ENCODE measurements at regions not wholly inside any gene's neighbourhood (a gene's known extent, or its start where the extent isn't known, plus 50 kb on each side); places are given as distances from the start of the nearest gene placed in this dataset.

DNA sequence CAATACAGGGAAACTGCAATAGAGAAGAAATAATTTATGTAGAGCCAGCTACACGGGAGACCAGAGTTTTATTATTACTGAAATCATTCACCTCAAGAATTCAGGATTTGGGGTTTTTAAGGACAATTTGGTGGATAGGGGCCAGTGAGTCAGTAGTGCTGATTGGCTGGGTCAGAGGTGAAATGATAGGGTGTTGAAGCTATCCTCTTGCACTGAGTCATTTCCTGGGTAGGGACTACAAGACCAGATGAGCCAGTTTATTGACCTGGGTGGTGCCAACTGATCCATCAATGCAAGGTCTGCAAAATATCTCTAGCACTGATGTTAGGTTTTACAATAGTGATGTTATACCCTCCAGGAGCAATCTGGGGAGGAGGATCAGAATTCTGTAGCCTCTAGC is 486.3 kb downstream of the LRIG3 start:
- no peak for DNase-seq

GRCh38 chr12:58434726-58435125 is 485.6 kb downstream of the LRIG3 start:
- DNase-seq = no peak

GRCh38 chr12:58435647-58436046 is 484.7 kb downstream of the LRIG3 start:
- no peak for DNase-seq

DNA sequence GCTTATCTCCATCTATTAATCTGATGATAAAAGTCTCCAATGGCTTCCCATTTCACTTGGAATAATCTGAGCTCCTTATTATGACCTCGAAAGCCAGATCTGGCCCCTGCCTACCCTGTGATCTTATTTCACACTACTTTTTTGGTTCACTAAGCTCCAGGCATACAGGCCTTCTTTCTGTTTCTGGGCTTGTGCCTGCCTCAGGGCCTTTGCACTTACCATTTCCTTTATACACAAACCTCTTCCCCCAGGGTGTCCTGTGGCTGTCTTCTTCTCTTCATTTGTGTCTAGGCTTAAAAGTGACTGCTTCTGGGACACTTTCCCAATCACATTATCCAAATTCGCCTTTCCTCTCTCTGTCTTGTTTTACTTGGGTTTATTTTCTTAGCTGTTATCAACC is 478.8 kb downstream of the LRIG3 start:
- DNase-seq = no peak

GRCh38 chr12:58443273-58443980 is 476.9 kb downstream of the LRIG3 start:
- no peak for DNase-seq

DNA sequence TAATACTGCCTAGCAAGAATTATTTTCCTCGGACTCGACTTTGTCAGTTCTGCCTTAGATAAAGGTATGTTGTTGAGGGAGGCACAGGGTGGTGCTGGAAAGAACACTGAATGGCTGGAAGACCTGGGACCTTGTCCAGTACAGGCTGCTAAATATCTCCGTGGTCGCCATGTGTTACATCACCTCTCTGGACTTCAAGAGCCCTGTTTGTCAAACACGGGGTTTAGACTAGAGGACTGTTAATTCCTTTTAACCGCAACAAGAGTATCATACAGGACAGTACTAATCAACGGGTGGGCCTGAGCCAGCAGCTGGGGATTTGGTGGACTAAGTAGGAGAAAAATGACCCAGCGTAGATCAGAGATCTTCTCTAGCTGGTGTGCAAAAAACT is 476.3 kb downstream of the LRIG3 start:
- DNase-seq = no peak

- DNase-seq = no peak
Observed at GRCh38 chr12:58450868-58451482, 469.3 kb downstream of the LRIG3 start.

DNA sequence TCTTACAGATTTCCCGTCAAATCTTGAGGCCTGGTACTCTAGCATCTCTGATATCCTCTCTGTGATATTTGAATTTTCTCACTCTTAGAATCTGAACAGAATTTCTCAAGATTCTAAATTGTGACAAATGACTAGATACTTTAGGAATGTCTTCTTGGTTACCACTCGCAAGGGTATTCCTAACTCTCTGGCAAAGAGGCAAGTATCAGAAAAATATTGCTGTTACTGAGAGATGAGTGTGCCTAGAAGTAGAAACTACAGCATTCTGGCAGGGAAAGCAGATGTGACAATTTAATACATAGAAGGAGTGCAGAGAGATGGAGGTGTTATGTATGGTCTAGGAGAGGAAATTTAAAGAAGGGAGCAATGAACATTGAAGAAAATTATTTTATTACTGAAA is 467.8 kb downstream of the LRIG3 start:
- no peak for DNase-seq

- no peak for DNase-seq
Observed at GRCh38 chr12:58453306-58453705, 467.0 kb downstream of the LRIG3 start.

DNA sequence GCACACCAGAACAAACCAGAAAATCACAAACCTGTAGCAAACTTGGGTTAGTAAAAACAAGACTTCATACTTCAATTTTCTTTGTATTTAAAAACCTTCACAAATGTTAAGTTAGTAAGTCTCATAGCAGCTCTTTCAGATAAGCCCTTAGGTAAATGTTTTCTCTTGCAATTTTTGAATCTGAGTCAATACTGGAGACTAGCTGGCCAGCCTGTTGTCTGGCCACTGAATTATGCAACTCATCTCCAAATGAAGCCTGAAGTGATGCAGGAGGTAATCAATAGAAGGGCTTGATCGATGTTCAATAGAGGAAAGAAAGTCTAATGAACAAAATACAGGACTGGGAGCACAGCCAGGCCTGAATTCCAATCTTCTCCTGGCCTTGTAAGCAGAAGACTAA is 465.2 kb downstream of the LRIG3 start:
- no peak for DNase-seq

DNA sequence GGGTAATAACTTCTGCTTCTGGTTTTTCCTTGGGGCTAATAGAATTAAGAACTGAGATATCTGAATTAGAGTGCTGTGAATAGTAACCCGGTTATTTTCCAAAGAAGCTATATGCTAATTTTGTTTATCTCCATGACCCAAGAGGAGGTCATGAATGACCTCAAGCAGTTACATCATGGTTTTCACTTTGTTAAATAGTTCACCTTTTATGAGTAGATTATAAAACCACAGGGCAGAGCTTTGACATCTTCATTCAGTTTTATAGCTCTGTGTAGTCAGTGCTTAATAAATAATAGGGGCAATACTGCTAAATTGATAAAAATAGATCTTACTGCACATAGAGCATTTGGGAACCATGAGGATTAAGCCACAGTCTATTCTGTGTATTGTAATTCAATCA is 462.2 kb downstream of the LRIG3 start:
- no peak for DNase-seq

GRCh38 chr12:58459191-58459590 is 461.1 kb downstream of the LRIG3 start:
- no peak for DNase-seq

DNA sequence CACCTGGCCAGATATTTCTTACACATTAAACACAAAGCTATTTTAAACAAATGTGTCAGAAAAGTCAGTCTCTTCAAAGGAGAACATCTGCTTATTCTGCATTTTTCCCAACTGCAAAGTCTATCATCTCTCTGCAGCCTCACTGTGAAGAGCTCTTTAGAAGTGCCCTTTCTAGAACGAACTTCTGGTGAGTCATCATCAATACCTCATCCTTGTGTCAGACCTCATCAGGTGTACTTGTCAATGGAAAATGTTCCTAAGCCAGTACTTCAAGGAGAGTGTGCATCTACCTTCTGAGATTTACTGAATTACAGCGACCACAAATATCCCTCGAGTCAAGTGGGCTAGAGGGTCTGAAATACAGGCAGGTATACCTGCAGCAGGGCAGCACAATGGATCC is 457.3 kb downstream of the LRIG3 start:
- no peak for DNase-seq

GRCh38 chr12:58465418-58465817 is 454.9 kb downstream of the LRIG3 start:
- no peak for DNase-seq

DNA sequence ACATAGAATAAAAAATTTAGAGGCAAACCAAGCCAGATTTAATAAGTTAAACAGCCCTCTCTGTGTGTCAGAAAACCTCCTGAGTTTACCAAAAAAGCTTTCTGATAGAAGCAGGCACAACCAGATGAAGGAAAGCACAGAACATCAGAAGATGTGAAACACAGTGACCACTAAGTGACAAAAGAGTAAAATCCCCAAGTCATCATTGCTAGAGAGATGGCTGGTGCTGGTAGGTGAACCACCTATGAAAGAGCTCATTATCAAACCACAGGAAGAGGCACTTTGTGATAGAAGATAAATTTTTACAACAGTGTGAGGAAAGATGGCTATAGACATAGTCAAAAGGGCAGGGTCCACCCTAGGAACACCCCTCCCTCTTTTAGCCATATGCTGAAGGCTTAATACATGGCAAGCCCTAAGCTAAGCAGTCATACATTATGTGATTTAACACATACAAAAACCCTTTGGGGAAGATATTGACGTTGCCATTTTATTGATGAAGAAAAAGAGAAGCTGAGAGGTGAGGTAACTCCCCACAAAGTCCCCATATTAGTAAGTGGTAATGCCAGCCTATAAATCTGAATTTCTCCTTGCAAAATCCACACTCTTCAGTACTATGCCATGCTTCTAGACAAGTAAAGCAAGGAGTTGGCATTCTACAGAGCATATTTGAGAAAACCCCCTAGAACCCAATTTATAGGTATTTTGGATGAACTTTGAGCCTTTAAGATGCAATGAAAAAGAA is 449.9 kb downstream of the LRIG3 start:
- no peak for DNase-seq

DNA sequence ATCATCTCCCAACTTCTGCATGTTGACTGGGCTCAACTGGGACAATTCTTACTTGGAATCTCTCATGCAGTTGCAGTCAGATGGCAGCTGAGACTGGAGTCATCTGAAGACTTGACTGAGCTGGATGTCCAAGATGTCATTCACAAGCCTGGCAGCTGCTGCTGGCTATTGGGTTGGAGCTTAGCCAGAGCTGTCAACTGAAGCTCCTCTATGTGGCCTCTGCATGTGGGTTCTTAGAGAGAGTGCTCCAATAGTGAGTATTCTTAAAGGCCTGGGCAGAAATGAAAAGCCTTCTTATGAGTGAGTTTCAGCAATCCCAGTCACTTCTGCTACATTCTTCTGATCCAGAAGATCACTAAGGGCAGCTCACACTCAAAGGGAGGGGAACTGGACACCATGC is 440.9 kb downstream of the LRIG3 start:
- DNase-seq = no peak

DNA sequence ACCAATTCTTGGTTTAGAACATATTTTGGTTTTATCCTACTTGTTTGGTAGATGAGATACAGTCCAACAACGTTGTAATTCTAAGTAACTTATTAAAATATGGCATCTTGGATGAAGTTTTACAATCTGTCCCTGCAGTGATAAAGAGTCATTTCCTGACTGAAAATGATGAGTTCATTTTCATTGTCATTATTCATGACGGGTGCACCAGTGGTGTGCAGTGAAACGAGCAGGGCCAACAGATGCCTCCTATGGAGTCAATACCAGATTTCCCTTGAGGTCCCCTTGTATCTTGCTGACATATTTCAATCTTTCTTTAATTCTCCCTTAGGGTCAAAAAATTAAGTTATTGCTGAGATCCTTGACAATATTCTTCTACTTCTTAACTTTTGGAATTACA is 438.5 kb downstream of the LRIG3 start:
- DNase-seq = no peak

- no peak for DNase-seq
Observed at GRCh38 chr12:58487255-58487654, 433.0 kb downstream of the LRIG3 start.

- no peak for DNase-seq
Observed at GRCh38 chr12:58487678-58488161, 432.6 kb downstream of the LRIG3 start.

- no peak for DNase-seq
Observed at GRCh38 chr12:58489394-58489793, 430.9 kb downstream of the LRIG3 start.

GRCh38 chr12:58491306-58491705 is 429.0 kb downstream of the LRIG3 start:
- DNase-seq = no peak

- DNase-seq = no peak
Observed at GRCh38 chr12:58496411-58497190, 423.7 kb downstream of the LRIG3 start.

- DNase-seq = no peak
Observed at GRCh38 chr12:58500399-58500798, 419.9 kb downstream of the LRIG3 start.

All from NCI-H2227 treated with DMSO at 0.1 percent for 48 hours (cell line).